Breast epithelium (tissue), 4 donors: ENCODE measurements at regions not wholly inside any gene's neighbourhood (a gene's known extent, or its start where the extent isn't known, plus 50 kb on each side); places are given as distances from the start of the nearest gene placed in this dataset.
"Not testable (repeated sequence)": the region's sequence is repeated elsewhere in the genome, so short reads cannot be mapped to it uniquely, and the experiment has no call there.

ENCODE experiments used
- DNase-seq, 2 donors: peaks; one replicate each; pipeline ENCODE4 v3.0.0-alpha.2; 2019; ENCODE audit warnings: low spot score in 2 of 2
- H3K27ac ChIP-seq, 2 donors: fragments of 200-600 bp; sonication (generic) in 1 of 2; one replicate each; pipeline ENCODE4 v1.5.1; 2016 to 2019; ENCODE audit warnings: mild to moderate bottlenecking in 1 of 2
- H3K27me3 ChIP-seq, 2 donors: fragments of 200-600 bp; sonication (generic) in 1 of 2; one replicate each; pipeline versions ENCODE4 v1.5.1 to v1.6.0; 2017 to 2019; ENCODE audit warnings: control low read depth in 1 of 2, mild to moderate bottlenecking in 1 of 2
- H3K36me3 ChIP-seq: fragments of 200-600 bp; one replicate; pipeline ENCODE4 v1.5.1; 2019
- H3K4me1 ChIP-seq, 2 donors: fragments of 200-600 bp; sonication (generic); one replicate each; pipeline ENCODE4 v1.5.1; 2016 to 2019; ENCODE audit warnings: control low read depth in 1 of 2
- H3K4me3 ChIP-seq, 3 donors: fragments of 200-600 bp; sonication (generic); 1 replicate in 2 of 3; 2 replicates in 1 of 3; pipeline ENCODE4 v1.5.1; 2016 to 2019; ENCODE audit warnings: mild to moderate bottlenecking in 3 of 3, moderate library complexity in 2 of 3
- H3K9me3 ChIP-seq, 2 donors: fragments of 200-600 bp; sonication (generic) in 1 of 2; one replicate each; pipeline ENCODE4 v1.5.1; 2016 to 2019; ENCODE audit warnings: control low read depth in 1 of 2
- POLR2A ChIP-seq: fragments of 450-650 bp; IDR thresholded peaks from one replicate; pipeline ENCODE4 v1.6.1; 2016; ENCODE audit warnings: antibody characterized with exemption, mild to moderate bottlenecking, moderate library complexity
- POLR2AphosphoS5 ChIP-seq, 3 donors: sonication (generic); formaldehyde crosslinking; IDR thresholded peaks; one replicate each; pipeline ENCODE4 v1.6.1; 2017; ENCODE audit warnings: antibody characterized with exemption in 3 of 3
- intact Hi-C: fragments of 100-400 bp; cut with DNase I; formaldehyde crosslinking; loops from one replicate; pipeline ENCODE4 v1.15.1; 2023; ENCODE audit warnings: low total_unique reads
- TF ChIP-seq, protein P1 (sequence below), 3 donors: fragments of 450-650 bp; IDR thresholded peaks; one replicate each; pipeline ENCODE4 v1.5.1; 2016 to 2017; ENCODE audit warnings: antibody characterized with exemption in 3 of 3, mild to moderate bottlenecking in 3 of 3, moderate library complexity in 3 of 3

GRCh38 chr4:159787901-159788300, 685.0 kb downstream of the RAPGEF2 start:
- no peaks in the 10 kb centered on the region for H3K4me1 ChIP-seq
- H3K27ac ChIP-seq, result no peak overlapping the region
- H3K4me3 ChIP-seq, result no peak overlapping the region
- TF ChIP-seq POLR2A (no peak), POLR2AphosphoS5 (IDR thresholded peaks at IDR 0.05) (no peak)
- TF ChIP-seq, protein P1, sequence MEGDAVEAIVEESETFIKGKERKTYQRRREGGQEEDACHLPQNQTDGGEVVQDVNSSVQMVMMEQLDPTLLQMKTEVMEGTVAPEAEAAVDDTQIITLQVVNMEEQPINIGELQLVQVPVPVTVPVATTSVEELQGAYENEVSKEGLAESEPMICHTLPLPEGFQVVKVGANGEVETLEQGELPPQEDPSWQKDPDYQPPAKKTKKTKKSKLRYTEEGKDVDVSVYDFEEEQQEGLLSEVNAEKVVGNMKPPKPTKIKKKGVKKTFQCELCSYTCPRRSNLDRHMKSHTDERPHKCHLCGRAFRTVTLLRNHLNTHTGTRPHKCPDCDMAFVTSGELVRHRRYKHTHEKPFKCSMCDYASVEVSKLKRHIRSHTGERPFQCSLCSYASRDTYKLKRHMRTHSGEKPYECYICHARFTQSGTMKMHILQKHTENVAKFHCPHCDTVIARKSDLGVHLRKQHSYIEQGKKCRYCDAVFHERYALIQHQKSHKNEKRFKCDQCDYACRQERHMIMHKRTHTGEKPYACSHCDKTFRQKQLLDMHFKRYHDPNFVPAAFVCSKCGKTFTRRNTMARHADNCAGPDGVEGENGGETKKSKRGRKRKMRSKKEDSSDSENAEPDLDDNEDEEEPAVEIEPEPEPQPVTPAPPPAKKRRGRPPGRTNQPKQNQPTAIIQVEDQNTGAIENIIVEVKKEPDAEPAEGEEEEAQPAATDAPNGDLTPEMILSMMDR (IDR thresholded peaks at IDR 0.05), result no peak
- no peak for DNase-seq
- no peaks in the 10 kb centered on the region for H3K36me3 ChIP-seq
- no peaks in the 10 kb centered on the region for H3K27me3 ChIP-seq
- H3K9me3 ChIP-seq, result no peaks in the 10 kb centered on the region
- intact Hi-C loops, result no loop called here

- Histone ChIP-seq H3K27me3 (no peaks in the 10 kb centered on the region), H3K36me3 (no peaks in the 10 kb centered on the region), H3K27ac (no peak overlapping the region), H3K4me1 (no peaks in the 10 kb centered on the region), H3K4me3 (no peak overlapping the region), H3K9me3 (no peaks in the 10 kb centered on the region)
- TF ChIP-seq, protein P1 (IDR thresholded peaks at IDR 0.05), result no peak
- no peak for TF ChIP-seq POLR2AphosphoS5 (IDR thresholded peaks at IDR 0.05)
- no peak for DNase-seq
- intact Hi-C loops, result no loop called here
Observed at GRCh38 chr4:159791334-159791733, 688.5 kb downstream of the RAPGEF2 start.

DNA sequence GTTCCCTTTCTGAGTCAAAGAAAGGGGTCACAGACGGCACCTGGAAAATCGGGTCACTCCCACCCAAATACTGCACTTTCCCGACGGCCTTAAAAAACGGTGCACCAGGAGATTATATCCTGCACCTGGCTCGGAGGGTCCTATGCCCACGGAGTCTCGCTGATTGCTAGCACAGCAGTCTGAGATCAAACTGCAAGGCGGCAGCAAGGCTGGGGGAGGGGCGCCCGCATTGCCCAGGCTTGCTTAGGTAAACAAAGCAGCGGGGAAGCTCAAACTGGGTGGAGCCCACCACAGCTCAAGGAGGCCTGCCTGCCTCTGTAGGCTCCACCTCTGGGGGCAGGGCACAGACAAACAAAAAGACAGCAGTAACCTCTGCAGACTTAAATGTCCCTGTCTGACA, 701.7 kb downstream of the RAPGEF2 start:
- H3K36me3 ChIP-seq, H3K4me3 ChIP-seq, H3K27ac ChIP-seq, H3K9me3 ChIP-seq, H3K27me3 ChIP-seq, H3K4me1 ChIP-seq, intact Hi-C loops, DNase-seq: not testable (repeated sequence)

DNA sequence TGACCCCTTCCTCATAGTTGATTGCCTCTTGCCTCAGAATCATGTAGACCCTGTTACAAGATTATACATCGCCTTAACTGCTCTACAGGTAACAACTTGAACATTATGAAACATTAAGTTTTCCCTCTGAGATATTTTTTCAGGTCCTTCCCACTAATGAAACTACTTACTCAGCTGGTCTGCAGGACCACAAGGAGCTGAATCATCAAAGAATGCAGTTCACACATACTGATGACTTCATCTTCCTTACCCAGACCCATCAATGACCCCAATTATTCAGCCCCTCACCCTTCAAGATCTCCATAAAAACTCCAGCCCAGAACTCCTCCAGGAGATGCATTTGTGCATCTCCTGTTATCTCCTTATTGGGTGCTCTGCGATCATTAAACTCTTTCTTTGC, 720.9 kb downstream of the RAPGEF2 start:
- TF ChIP-seq POLR2AphosphoS5 (IDR thresholded peaks at IDR 0.05), result no peak
- TF ChIP-seq, protein P1 (IDR thresholded peaks at IDR 0.05), result no peak
- no peak for TF ChIP-seq POLR2A
- intact Hi-C loops, result no loop called here

GRCh38 chr4:159828687-159829086, 725.8 kb downstream of the RAPGEF2 start:
- intact Hi-C loops, result no loop called here
- H3K4me3 ChIP-seq, result no peak overlapping the region
- H3K27me3 ChIP-seq, result no peaks in the 10 kb centered on the region
- DNase-seq, result no peak
- H3K36me3 ChIP-seq, result no peaks in the 10 kb centered on the region
- no peaks in the 10 kb centered on the region for H3K4me1 ChIP-seq
- H3K27ac ChIP-seq, result no peak overlapping the region
- no peak for TF ChIP-seq POLR2AphosphoS5 (IDR thresholded peaks at IDR 0.05)
- no peak for TF ChIP-seq POLR2A
- TF ChIP-seq, protein P1 (IDR thresholded peaks at IDR 0.05), result no peak
- no peaks in the 10 kb centered on the region for H3K9me3 ChIP-seq

More for the DNA sequence above, 720.9 kb downstream of the RAPGEF2 start:
- Histone ChIP-seq H3K4me1 (no peaks in the 10 kb centered on the region), H3K27ac (no peak overlapping the region), H3K36me3 (no peaks in the 10 kb centered on the region), H3K9me3 (no peaks in the 10 kb centered on the region), H3K4me3 (no peak overlapping the region), H3K27me3 (no peaks in the 10 kb centered on the region)
- DNase-seq, result no peak

- no peak for DNase-seq
- no peak overlapping the region for H3K27ac ChIP-seq
- no peaks in the 10 kb centered on the region for H3K4me1 ChIP-seq
- TF ChIP-seq POLR2A, result no peak
- TF ChIP-seq POLR2AphosphoS5 (IDR thresholded peaks at IDR 0.05), result no peak
- TF ChIP-seq, protein P1 (IDR thresholded peaks at IDR 0.05), result no peak
- H3K9me3 ChIP-seq, result no peaks in the 10 kb centered on the region
- H3K4me3 ChIP-seq, result no peak overlapping the region
- H3K27me3 ChIP-seq, result no peaks in the 10 kb centered on the region
- intact Hi-C loops, result no loop called here
- no peaks in the 10 kb centered on the region for H3K36me3 ChIP-seq
Observed at GRCh38 chr4:159829184-159829583, 726.3 kb downstream of the RAPGEF2 start.
